GM21515 (cell line): ENCODE measurements at regions not wholly inside any gene's neighbourhood (a gene's known extent, or its start where the extent isn't known, plus 50 kb on each side); places are given as distances from the start of the nearest gene placed in this dataset.

Source experiments
- ATAC-seq: cut with Tn5 transposase; IDR thresholded peaks from one replicate; pipeline ENCODE4 v1.9.1; 2021; ENCODE audit not compliant: unreplicated experiment

DNA sequence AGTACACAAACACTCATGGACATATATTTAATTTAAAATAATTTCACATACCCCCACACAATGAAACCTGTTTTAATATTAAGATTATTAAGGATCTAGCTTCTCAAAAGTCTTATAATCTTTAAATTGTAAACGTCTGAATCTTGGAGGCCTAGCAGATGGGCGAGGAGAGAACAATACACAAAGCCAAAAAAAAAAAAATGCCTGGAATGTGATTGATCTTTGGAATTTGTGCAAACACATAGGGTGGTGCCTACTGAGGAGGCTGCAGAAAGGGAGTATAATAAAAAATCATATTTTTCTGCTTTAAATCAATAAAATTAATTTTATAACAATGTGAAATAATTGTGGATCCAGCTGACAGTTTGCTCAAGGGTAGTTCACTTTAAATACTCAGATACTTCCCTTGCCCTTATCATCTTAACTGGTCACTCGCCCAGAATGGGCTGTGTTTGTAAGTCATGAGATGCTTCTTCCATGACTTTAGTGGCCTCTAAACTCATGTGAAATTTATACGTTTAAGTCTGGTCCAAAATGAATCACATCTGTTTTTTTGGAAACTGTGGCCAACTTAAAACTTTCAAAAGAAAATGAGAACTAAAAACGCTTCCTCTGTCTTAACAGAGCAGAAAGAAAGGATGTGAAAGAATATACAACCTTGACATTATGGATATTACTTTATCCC, 802.8 kb upstream of the CXADR start:
- no peak for ATAC-seq

DNA sequence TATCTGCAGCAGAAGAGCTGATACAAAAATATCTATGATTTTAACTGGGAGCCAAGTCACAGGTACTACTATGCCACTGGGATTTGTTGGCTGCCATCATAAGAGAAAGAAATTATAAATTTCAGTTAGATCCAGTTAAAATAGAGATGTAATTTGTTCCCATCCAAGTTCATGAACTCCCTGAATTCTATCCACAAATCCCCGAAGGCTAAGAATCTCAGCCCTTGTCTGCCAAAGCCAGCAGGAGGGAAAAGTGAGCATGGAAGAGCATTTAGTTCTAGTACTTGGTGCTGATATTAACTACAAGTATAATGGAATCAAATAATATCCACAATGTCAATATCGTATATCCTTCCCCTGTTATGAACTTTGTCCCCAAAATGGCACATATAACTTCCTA, 801.1 kb upstream of the CXADR start:
- no peak for ATAC-seq

DNA sequence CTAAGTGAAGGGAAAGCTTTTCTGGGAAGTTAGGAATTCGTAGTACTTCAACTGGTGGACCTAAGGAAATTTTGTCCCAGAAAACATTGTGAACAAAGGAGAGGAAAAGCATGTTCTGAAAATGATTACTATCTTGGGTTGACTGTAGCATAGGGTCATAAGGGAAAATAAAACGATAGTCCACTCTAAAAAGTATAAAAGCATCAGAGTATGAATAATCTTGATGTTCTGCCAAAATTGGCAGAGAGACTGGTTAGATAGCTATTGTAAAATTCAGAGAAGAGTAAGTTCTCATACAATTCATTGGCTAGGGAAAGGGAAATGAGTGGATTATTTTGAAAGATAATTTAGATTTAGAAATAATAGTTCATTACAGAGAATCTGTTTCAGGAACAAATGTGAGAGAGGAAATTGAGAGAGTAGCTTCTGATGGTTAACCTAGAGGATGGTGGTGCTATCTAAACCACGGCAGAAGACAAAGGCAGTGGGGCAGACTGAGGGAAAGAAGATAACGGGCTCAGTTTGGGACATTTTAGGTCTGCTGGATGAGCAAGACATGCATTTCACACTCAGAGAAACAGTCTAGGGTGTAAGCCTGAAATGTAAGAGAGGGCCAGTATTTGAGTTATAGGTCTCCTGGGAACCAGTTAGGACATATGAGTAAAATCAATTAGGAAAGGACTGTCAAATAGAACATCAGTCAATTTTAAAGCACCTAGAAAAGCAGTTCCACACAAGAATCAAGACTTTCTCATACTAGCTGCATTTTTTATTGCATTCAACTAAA, 799.3 kb upstream of the CXADR start:
- ATAC-seq: no peak

DNA sequence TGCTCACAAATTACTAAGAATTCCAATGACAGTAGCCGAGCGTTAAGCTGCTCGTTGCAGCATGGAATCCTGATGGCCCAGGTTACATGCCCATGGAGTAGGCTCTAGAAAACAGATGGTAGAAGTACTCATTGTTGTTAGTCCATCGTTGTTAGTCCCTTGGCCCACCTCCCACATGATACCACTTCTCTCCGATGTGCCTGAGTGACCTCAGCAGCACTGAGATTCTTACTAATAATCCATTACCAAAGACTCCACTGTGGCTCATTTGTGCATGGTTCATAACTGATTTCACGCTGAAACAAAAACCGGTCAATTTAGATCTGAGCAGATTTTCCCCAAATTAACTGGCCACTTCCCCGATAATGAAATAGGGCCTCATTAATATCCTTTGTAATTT, 772.3 kb upstream of the CXADR start:
- ATAC-seq: no peak

DNA sequence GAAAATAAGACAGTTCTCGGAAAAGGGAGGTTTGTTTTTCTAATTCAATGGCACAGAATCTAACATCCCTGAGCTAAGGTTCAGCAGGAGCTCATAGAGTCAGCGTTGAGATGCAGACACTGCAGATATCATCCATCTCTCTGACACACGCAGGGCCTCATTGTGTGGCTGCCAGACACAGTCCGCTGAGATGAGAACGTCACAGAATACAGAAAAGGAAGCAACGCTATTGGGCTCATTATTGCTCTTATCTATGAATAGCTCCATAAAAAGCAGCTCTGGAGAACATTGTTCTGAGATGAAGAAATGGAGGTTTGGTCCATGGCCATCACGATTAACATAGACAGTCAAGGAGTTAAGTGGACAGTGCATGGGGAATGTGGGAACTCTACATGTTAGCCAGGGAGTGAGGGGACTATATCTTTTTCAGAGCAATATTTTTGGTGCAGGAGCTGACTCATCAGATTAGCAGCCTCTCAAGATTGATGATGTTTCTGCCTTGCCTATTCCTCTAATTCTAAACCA, 771.6 kb upstream of the CXADR start:
- no peak for ATAC-seq

DNA sequence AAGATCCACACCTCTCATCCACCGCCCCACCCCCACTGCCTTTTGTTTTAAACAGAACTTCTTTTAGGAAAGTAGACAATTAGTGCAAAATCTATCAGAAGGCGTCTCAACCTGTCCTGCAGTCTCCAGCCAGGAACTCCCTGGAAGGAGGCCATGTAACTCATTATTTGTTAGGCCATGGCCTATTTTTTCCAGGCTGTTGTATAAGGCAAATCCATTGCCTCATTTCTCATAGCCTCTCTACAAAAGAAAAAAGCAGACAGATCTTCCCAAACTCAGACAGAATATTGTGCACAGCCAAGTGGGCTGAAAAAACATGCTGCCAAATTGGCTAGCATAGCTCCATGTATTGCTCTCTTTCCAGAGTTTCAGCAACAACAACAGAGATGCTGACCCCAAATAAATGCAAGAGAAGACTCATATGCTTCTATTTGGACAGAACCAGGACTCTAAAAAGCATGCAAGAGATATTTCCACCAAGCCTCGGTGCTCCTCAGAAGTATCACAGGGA, 770.7 kb upstream of the CXADR start:
- ATAC-seq: no peak

DNA sequence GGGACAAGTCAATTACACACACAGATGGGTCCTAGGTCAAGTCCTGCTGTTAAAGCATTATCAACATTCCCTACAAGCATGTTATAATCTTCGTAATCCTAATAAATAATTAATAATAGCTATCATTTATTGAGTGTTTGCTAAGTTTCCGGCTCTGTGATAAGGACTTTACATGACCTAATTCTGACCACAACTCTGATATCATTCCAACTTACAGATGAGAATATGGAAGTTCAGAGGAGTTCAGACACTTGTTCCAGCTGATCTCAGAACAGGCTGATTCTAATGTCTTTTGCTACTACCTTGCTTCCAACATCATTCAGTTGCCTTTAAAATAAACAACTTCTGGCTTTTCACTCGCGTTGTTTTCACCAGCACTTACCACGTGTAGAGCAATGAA, 770.1 kb upstream of the CXADR start:
- no peak for ATAC-seq

DNA sequence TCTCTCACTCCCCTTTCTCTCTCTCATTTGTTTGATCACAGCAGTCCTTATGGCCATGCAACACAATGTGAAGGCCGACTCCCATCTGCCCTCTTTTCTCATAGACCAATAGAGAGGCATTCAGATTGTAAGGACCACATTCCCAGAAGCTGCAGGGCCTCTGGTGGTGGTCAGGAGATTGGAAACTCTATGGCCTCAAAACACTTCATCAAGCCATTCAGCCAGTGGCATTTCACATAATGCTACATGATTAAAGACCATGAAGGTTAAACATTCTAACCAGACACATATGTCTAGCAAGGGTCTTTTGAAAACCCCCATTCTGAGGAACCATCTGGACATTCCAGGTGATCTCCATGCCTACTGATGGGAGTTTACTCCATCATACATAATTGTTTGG, 769.5 kb upstream of the CXADR start:
- no peak for ATAC-seq

DNA sequence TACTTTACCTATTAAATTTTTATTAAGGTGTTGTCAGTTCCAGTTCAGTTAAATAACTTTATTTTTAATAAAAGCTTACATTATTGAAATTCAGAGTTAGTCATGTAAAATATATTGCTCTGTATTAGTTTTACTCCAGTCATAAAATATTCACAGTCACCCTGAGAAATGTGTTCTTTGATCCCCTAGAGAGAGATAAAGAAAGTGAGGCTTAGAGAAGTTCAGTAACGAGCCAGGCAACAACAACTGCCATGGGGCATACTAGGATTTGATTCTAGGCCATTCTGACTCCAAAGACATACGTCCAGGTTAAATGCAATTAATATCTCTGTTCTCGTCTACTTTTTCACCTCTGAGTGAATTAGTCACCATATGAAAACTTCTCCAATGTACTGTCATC, 761.9 kb upstream of the CXADR start:
- no peak for ATAC-seq

DNA sequence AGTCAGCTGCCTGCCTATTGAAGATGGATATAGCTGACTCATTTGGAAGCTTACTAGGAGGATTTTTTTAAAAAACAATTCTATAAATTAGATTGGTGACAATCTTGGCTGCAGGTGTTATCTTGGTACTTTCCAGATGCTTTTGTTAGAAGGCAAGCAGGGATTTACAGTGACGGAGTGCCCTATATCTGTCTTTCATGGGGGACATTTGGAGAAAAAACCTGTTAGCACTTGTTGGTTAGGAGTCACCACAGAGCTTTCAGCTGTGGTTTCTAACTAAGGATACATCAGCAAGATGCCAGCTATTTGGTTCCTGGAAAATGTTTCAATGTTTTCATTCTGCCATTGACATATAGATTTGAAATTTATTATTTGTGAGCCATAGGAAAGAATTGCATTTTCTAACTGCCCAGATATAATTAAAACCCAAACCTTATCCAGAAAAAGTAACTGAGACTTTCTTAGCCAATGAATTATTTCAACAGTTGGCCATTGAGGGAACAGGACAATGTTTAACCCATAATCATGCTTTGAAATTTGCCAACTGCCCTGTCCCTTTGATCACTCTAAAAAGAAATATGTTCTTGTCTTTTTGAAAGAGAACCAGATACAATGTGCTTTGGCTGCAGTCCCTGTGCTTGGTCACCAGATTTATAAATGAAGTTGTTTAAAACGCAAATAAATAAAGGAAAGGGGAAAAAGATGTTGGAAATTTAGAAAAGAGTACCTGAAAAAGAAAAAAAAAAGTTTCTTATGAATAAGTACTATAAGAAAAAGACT, 761.0 kb upstream of the CXADR start:
- ATAC-seq: no peak

DNA sequence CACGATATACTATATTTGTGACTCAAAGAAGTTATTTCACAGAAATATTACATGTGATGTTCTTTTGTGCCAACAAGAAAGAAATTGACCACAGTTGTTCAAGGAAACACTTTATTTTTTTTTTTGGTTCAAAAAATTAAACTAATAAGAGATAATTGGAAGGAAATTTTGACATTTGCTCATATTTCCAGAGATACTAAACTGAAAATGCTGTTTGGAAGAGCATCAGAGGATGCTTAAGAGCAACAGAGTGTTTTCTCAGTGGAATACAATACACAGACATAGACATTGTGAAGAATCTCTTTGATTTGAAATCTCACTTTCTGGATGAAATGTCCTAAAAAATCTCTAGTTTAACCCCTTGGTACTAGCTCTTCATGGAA, 760.4 kb upstream of the CXADR start:
- no peak for ATAC-seq

DNA sequence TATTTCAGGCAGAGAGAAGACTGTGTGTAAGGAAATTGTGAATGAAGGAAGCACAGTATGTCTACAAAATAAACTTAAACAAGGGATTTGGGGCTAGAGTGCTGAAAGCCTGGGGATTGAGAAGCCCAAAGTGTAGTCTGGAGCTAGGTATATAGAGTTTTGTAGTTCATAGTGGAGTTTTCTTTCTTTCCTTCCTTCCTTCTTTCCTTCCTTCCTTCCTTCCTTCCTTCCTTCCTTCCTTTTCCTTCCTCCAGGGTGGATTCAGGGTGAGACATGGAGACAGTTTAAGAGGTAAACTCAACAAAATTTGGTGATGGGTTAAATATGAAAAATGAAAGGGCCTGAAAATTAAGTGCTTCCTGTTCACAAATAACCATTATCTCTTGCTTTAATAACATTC, 757.8 kb upstream of the CXADR start:
- ATAC-seq: no peak

DNA sequence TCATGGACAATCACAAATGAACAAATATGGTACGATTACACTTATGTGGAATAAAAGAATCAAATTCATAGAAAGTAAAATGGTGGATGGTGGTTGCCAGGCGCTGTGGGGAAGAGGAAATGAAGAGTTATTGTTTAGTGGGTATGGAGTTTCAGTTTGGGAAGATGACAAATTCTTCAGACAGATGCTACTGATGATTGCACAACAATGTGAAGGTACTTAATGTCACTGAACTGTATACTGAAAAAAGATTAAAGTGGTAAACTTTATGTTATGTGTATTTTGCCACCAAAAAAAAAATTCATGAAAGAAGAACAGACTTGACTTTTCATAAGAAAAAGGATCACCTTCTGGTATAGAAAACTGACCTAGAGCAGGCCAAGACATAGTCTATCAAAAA, 745.6 kb upstream of the CXADR start:
- no peak for ATAC-seq

DNA sequence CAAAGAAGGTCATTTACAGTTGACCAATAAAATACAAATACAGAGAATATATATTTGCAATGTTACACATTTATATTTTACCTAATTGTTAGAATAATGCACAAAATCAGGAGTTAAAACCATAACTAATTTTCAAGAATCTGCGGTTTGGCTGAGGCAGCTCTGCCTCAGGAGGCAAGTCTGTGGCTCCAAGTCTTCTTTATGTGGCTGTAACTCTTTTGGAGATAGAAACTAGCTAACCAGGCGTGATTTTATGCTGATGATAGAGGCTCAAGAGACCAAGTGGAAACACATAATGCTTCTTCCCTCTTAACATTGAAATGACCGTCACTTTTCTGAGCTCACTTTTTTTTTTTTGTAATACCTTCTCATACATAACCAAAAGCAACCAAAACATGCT, 744.7 kb upstream of the CXADR start:
- ATAC-seq: no peak

DNA sequence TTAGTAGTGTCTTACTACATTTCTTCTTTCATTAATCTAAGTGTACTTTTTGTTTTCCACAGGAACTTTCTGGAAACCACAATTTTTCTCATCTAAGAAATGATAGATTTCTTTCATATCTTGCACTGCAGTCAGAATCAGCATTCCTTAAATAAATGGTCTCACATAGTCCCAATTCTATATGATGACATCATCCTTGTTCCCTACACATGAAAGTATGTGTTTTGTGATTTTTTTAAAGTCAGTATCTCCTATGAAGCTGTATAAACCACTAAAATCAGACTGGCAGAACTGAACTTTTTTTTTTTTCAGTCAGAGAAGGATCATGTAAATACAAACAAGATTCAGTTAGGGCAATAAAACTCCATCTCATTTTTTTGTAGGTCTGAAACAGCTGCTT, 742.6 kb upstream of the CXADR start:
- no peak for ATAC-seq

DNA sequence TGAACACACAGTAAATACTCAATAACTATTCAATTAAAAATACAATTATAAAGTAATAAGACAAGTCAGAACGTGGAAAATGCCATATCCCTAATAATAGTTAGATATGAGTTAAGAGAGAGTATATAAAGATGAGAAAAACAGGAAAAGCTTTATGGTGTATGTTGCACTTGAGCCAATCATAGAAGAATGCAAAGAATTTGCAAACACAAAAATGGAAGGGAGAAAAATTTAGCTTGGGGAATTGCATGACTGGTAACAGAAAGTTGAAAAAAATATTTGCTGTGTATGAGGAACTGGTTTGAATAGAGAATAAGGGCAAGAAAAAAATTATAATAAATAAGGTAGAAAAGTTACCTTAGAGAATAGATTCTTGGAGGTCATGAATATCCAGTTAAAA, 739.6 kb upstream of the CXADR start:
- no peak for ATAC-seq

DNA sequence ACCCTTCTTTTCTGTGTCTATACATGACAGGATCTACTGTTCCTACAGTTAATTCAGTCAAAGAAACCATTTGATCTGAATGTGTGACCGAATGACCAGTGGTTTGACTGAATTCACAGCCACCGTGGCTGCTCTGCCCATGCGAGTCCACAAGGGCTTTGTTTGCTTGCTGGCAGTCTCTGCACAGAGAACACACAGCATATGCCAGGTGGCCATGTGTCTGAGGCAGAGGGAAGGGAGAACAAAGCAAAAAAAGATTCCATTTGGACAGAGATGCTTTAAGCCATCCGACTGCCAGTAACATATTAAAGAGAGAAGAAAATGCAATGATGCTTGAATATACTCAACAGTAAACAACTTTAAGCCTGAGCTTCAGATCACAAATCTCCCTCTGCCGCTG, 737.8 kb upstream of the CXADR start:
- ATAC-seq: no peak

DNA sequence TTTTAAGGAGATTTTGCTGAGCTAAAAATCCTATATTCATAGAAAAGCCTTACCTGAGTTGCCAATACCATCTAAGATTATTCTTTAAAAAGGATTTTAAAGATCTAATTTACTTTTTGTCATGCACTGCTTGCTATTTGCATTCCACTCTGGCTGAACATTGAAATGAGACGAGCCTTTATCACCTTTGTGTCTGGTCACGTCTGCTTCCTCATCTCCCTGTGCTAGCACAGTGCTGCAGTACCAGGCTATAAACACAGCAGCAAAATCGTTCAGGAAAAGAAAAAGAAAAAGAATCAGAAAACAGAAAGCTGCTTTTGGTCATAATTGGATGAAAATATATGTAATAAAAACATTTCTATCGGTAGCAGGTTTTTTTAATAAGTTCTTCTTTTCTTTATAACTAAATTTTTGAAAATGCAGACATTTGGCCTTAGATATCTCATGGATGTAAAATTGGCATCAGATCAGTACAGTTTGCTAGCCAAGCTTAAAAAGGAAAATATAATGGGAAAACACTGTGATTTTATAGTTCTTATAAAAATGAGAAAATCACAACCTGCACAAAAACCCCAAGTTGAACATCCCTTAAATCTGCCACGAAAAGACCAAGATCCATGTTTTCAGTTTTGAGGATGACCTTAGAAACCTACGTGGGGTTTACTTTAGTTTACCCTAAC, 735.7 kb upstream of the CXADR start:
- no peak for ATAC-seq

DNA sequence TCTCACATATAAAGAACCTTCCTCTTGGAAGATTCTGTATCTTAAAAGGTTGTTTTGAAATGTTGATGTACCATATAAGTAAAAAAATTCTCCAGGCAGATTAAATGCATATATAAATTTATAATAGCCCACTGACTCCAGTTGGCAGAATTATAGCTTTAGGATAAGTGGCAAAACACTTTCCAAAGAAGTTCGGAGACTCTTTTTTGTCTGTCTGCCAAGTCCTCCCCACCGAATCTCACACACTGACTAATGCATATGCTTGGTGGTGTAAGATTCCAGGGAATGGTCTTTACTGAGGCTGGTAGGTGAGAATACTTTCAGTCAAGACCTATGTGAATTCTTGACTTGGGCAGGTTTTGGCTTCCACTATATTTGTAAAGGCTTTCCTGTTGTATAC, 724.3 kb upstream of the CXADR start:
- no peak for ATAC-seq

DNA sequence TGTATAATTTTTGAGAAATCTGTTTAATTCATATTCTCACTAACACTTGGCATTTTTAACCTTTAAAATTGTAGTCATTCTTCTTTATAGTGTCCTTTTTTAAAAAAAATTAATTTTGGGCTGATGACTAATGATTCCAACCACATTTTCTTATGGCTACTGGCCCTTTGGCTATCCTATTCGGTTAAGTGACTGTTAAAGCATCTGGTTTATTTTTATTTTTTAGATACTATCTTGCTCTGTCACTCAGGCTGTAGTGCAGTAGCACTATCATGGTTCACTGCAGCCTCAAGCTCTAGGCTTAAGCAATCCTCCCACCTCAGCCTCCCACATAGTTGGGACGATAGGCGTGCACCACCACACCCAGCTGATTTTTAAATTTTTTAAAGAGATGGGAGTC, 723.2 kb upstream of the CXADR start:
- no peak for ATAC-seq

DNA sequence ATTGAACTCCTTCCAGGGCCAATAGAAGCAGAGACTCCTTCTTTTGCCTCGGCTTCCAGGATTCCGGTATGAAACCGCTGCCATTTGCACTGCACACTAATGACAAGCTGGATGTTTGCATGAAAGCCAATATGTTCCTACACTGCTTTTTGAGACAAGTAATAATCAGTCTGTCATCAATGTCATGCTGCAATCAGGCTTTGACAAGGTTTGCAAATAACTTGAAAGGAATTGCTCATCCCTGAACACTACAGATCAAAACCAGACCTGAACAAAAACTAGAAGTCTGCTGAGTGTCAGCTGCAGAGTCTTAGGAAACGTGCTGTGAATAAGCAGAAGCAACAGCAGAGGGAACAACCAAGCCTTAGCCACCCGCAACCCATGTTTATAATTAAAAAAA, 720.7 kb upstream of the CXADR start:
- ATAC-seq: no peak
